ENCODE measurements at regions not wholly inside any gene's neighbourhood (a gene's known extent, or its start where the extent isn't known, plus 50 kb on each side); places are given as distances from the start of the nearest gene placed in this dataset.

DNA sequence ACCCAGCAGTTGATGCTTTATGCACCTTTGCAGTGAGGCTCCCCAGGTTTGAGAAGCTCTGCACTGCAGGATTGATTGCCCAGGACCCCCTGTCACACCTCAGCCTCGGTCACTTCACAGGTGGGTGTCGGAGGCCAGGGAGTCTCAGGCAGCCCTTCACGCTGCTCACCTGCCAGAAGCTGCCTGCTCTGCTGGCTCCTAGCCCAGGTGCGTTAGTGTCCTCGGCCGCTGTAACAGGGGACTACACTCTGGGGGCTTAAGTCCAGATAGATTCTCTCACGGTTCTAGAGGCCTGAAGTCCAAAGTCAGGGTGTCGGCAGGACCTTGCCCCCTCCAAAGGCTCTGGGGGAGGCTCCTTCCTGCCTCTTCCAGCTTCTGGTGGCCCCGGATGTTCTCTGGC, 79.9 kb downstream of the CPZ start:
- Mint-ChIP-seq H3K36me3 (ENCODE audit: low read depth) (no peaks in the 10 kb centered on the region), H3K4me1 (no peaks in the 10 kb centered on the region), H3K9me3 (no peaks in the 10 kb centered on the region), H3K4me3 (no peak overlapping the region), H3K27ac (no peak overlapping the region), H3K27me3 (peaks cover 3% of the 10 kb centered on the region)
- no peak for DNase-seq
- intact Hi-C loops (cut with micrococcal nuclease) = no loop called here

DNA sequence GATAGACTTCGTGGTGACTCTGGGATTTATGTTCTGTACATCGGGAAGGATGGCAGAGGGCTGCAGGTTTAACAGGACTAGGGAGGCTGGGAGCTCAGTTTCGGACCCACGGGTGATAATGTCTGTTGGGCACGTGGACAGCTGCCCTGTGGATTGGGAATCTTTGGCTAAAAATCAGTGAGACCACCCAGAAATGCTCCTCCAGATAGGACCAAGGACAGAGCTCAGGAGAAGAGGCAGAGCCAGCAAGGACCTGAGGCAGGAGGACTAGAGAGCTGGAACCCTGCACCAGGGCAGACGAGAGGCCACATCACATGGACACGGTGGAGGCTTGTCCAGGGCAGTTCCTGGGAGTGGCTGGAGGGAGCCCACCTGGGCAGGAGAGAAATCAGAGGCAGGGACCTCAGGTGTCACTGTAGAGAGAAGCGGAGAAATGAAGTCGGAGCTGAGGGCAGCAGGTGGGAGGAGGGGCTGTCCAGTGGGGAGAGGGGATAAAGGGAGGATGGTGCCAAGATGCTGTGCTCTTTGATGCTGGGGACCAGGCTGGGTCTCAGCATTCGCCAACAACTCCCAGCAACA, 79.2 kb downstream of the CPZ start:
- intact Hi-C loops (cut with micrococcal nuclease) = no loop called here
- Mint-ChIP-seq H3K27ac (no peak overlapping the region), H3K4me3 (no peak overlapping the region), H3K4me1 (no peaks in the 10 kb centered on the region), H3K36me3 (ENCODE audit: low read depth) (no peaks in the 10 kb centered on the region), H3K9me3 (no peaks in the 10 kb centered on the region), H3K27me3 (peaks cover 3% of the 10 kb centered on the region)
- DNase-seq = no peak
